ENCODE measurements at regions not wholly inside any gene's neighbourhood (a gene's known extent, or its start where the extent isn't known, plus 50 kb on each side); places are given as distances from the start of the nearest gene placed in this dataset.

DNA sequence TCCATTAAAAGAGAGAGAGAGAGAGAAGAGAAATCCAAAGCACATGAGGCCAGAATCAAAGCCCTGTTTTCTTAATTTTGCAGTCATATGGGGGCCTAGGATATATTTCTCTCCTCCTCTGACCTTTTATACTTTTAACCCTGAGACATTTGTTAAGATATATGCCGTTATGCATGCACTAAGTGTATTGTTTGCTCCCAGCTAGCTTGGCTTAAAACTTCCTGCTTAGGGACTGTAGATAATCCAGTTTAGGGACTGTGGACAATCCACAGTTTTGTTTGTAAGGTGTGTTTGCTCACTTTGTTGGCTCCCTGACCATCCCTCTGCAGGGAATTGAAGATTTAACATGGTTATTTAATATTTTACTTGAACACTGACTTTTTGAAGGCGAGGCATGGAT is 166.3 kb upstream of the TSHZ2 start:
- Histone ChIP-seq H3K4me3 (ENCODE audit: low read depth, low read length) (no peak overlapping the region), H3K27me3 (ENCODE audit: control insufficient read depth, insufficient read depth, low read length) (no peaks in the 10 kb centered on the region), H3K36me3 (ENCODE audit: control insufficient read depth, insufficient read depth, low read length) (no peaks in the 10 kb centered on the region)
- DNase-seq (ENCODE audit: low read depth) = no peak
- TF ChIP-seq, protein P1, sequence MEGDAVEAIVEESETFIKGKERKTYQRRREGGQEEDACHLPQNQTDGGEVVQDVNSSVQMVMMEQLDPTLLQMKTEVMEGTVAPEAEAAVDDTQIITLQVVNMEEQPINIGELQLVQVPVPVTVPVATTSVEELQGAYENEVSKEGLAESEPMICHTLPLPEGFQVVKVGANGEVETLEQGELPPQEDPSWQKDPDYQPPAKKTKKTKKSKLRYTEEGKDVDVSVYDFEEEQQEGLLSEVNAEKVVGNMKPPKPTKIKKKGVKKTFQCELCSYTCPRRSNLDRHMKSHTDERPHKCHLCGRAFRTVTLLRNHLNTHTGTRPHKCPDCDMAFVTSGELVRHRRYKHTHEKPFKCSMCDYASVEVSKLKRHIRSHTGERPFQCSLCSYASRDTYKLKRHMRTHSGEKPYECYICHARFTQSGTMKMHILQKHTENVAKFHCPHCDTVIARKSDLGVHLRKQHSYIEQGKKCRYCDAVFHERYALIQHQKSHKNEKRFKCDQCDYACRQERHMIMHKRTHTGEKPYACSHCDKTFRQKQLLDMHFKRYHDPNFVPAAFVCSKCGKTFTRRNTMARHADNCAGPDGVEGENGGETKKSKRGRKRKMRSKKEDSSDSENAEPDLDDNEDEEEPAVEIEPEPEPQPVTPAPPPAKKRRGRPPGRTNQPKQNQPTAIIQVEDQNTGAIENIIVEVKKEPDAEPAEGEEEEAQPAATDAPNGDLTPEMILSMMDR (IDR thresholded peaks at IDR 0.05; ENCODE audit: insufficient read depth, low read length, severe bottlenecking) = no peak
- FAIRE-seq = no peak

DNA sequence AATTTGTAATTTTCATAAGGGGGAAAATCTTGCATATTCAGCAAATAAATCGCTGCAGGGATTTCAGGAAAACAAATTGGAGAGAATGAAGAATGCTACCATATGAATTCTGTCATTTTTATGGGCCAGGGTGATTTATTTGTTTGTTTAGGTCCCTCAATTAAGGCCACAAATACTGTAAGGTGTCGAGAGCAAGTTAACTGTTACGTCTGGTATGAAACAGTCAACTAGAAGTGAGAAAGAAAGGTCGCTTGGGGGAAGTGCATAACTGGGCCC is 166.9 kb upstream of the TSHZ2 start:
- Histone ChIP-seq H3K27me3 (ENCODE audit: control insufficient read depth, insufficient read depth, low read length) (no peaks in the 10 kb centered on the region), H3K4me3 (ENCODE audit: low read depth, low read length) (no peak overlapping the region), H3K36me3 (ENCODE audit: control insufficient read depth, insufficient read depth, low read length) (no peaks in the 10 kb centered on the region)
- FAIRE-seq (no peak), DNase-seq (ENCODE audit: low read depth) (no peak)
- TF ChIP-seq, protein P1 (IDR thresholded peaks at IDR 0.05; ENCODE audit: insufficient read depth, low read length, severe bottlenecking) = no peak

DNA sequence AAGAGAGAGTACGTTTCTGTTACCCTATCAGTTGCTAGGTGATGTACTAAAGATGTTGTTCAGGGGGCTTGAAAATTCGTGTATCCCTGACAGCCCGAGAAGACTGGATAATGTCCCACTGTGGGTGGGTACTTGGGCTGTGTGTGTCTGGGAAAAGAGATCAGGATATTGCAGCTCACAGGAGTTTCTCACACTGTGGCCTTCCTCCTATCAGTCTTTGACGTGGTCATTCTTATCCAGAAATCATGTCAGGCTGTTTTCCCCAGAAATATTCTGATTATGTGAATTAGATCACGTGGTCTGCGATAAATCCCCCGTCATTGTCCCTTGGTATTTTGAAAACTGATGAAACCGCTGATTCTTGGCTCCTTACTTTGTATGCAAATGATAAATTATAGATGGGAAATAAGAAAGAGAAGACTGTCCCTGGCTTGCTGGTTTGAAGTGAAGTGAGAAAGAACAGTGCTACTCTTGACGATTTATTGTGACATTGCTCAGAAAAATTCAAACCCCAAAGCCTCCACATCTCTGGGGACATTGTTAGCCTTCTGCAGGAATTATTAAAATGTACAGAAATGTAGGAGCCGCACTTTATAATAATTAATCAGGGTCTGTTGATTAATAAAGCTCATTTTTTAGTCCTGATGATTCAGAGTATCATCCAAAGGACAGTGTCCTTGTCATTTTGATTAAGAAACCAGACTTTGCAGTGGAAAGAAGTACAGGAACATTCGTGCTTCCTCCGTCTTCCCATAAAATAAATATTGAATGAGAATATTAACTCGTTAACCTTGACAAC is 167.5 kb upstream of the TSHZ2 start:
- DNase-seq (ENCODE audit: low read depth) (no peak), FAIRE-seq (no peak)
- Histone ChIP-seq H3K27me3 (ENCODE audit: control insufficient read depth, insufficient read depth, low read length) (no peaks in the 10 kb centered on the region), H3K4me3 (ENCODE audit: low read depth, low read length) (no peak overlapping the region), H3K36me3 (ENCODE audit: control insufficient read depth, insufficient read depth, low read length) (no peaks in the 10 kb centered on the region)
- TF ChIP-seq, protein P1 (IDR thresholded peaks at IDR 0.05; ENCODE audit: insufficient read depth, low read length, severe bottlenecking) = no peak

DNA sequence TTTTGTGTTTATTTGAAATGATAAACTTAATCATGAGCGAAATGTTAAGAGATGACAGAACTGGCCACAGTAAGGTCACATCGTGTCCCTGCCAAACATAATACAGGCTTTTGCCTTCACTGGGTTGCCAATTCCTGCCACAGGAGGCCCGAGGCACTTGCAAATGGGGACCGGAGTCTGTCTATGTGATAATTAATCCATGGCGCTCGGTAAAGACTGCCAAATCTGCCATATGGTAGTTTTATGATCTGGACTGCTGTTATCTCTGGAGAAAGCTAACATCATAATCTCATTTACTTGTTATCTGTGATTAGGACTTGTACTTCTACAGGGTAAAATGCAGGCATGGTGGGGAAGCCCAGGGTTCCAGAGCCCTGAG is 170.5 kb upstream of the TSHZ2 start:
- DNase-seq (ENCODE audit: low read depth) (no peak), FAIRE-seq (no peak)
- Histone ChIP-seq H3K27me3 (ENCODE audit: control insufficient read depth, insufficient read depth, low read length) (no peaks in the 10 kb centered on the region), H3K4me3 (ENCODE audit: low read depth, low read length) (no peak overlapping the region), H3K36me3 (ENCODE audit: control insufficient read depth, insufficient read depth, low read length) (no peaks in the 10 kb centered on the region)
- TF ChIP-seq, protein P1 (IDR thresholded peaks at IDR 0.05; ENCODE audit: insufficient read depth, low read length, severe bottlenecking) = no peak

GRCh38 chr20:52800734-52801627 is 171.2 kb upstream of the TSHZ2 start:
- TF ChIP-seq, protein P1 (IDR thresholded peaks at IDR 0.05; ENCODE audit: insufficient read depth, low read length, severe bottlenecking) = no peak
- Histone ChIP-seq H3K36me3 (ENCODE audit: control insufficient read depth, insufficient read depth, low read length) (no peaks in the 10 kb centered on the region), H3K4me3 (ENCODE audit: low read depth, low read length) (no peak overlapping the region), H3K27me3 (ENCODE audit: control insufficient read depth, insufficient read depth, low read length) (no peaks in the 10 kb centered on the region)
- peak; percentile 17 for DNase-seq (ENCODE audit: low read depth)
- FAIRE-seq = peak; percentile 82

All from bronchial epithelial cell (primary cell).